ENCODE measurements at regions not wholly inside any gene's neighbourhood (a gene's known extent, or its start where the extent isn't known, plus 50 kb on each side); places are given as distances from the start of the nearest gene placed in this dataset.

GRCh38 chr4:8770518-8771257, 101.0 kb downstream of the HMX1 start:
- no peak for TF ChIP-seq CTCF (conservative IDR thresholded peaks at IDR 0.05; ENCODE audit: low read length)
- no peak for DNase-seq (ENCODE audit: low read depth)
- no peak overlapping the region for H3K4me3 ChIP-seq (ENCODE audit: low read length)

GRCh38 chr4:8769645-8770517, 101.8 kb downstream of the HMX1 start:
- no peak overlapping the region for H3K4me3 ChIP-seq (ENCODE audit: low read length)
- no peak for TF ChIP-seq CTCF (conservative IDR thresholded peaks at IDR 0.05; ENCODE audit: low read length)
- DNase-seq (ENCODE audit: low read depth), result no peak

GRCh38 chr4:8768357-8768999, 103.2 kb downstream of the HMX1 start:
- no peak overlapping the region for H3K4me3 ChIP-seq (ENCODE audit: low read length)
- no peak for TF ChIP-seq CTCF (conservative IDR thresholded peaks at IDR 0.05; ENCODE audit: low read length)
- no peak for DNase-seq (ENCODE audit: low read depth)

GRCh38 chr4:8766610-8767009, 105.0 kb downstream of the HMX1 start:
- TF ChIP-seq CTCF (conservative IDR thresholded peaks at IDR 0.05; ENCODE audit: low read length), result no peak
- no peak for DNase-seq (ENCODE audit: low read depth)
- no peak overlapping the region for H3K4me3 ChIP-seq (ENCODE audit: low read length)

- TF ChIP-seq CTCF (conservative IDR thresholded peaks at IDR 0.05; ENCODE audit: low read length), result no peak
- H3K4me3 ChIP-seq (ENCODE audit: low read length), result no peak overlapping the region
- DNase-seq (ENCODE audit: low read depth), result no peak
Measured at GRCh38 chr4:8765631-8766590, 105.7 kb downstream of the HMX1 start.

GRCh38 chr4:8765084-8765483, 106.6 kb downstream of the HMX1 start:
- no peak for TF ChIP-seq CTCF (conservative IDR thresholded peaks at IDR 0.05; ENCODE audit: low read length)
- H3K4me3 ChIP-seq (ENCODE audit: low read length), result no peak overlapping the region
- DNase-seq (ENCODE audit: low read depth), result no peak
